ENCODE measurements at regions not wholly inside any gene's neighbourhood (a gene's known extent, or its start where the extent isn't known, plus 50 kb on each side); places are given as distances from the start of the nearest gene placed in this dataset.

GRCh38 chr3:3666664-3667063 lies 132.6 kb upstream of the LRRN1 start:
- no peak for TF ChIP-seq CTCF (IDR thresholded peaks at IDR 0.05)
- no peak for TF ChIP-seq POLR2A (IDR thresholded peaks at IDR 0.05)
